Stimulated activated CD4-positive, alpha-beta T cell treated with anti-CD3 and anti-CD28 coated beads, Interleukin-12 subunit alpha, Interleukin-12 subunit beta, amount 100 ng/mL, for 24 hours (primary cell): ENCODE measurements at regions not wholly inside any gene's neighbourhood (a gene's known extent, or its start where the extent isn't known, plus 50 kb on each side); places are given as distances from the start of the nearest gene placed in this dataset.

Experiments used
- DNase-seq, 2 experiments: peaks; one replicate each; pipeline ENCODE4 v3.0.0-alpha.2; 2020; ENCODE audit warnings: low read depth in 2 of 2

- no peak for DNase-seq
Observed at GRCh38 chr3:34377961-34378360, 579.5 kb downstream of the PDCD6IP start.

- no peak for DNase-seq
Observed at GRCh38 chr3:34381243-34381642, 582.8 kb downstream of the PDCD6IP start.

- no peak for DNase-seq
Observed at GRCh38 chr3:34382859-34383258, 584.4 kb downstream of the PDCD6IP start.

GRCh38 chr3:34386309-34386708 lies 587.9 kb downstream of the PDCD6IP start:
- DNase-seq = no peak

GRCh38 chr3:34387826-34388564 lies 589.6 kb downstream of the PDCD6IP start:
- DNase-seq = no peak

GRCh38 chr3:34388830-34389229 lies 590.4 kb downstream of the PDCD6IP start:
- no peak for DNase-seq

- no peak for DNase-seq
Observed at GRCh38 chr3:34394978-34395748, 596.7 kb downstream of the PDCD6IP start.

GRCh38 chr3:34396288-34396687 lies 597.9 kb downstream of the PDCD6IP start:
- no peak for DNase-seq

- no peak for DNase-seq
Observed at GRCh38 chr3:34396956-34397355, 598.5 kb downstream of the PDCD6IP start.

- DNase-seq = no peak
Observed at GRCh38 chr3:34399401-34399800, 601.0 kb downstream of the PDCD6IP start.

GRCh38 chr3:34405159-34405558 lies 606.7 kb downstream of the PDCD6IP start:
- DNase-seq = no peak

- DNase-seq = no peak
Observed at GRCh38 chr3:34407281-34407680, 608.9 kb downstream of the PDCD6IP start.

GRCh38 chr3:34408088-34408487 lies 609.7 kb downstream of the PDCD6IP start:
- DNase-seq = no peak

GRCh38 chr3:34411596-34411995 lies 613.2 kb downstream of the PDCD6IP start:
- DNase-seq = no peak

- DNase-seq = no peak
Observed at GRCh38 chr3:34419801-34420200, 621.4 kb downstream of the PDCD6IP start.

- DNase-seq = no peak
Observed at GRCh38 chr3:34421762-34422161, 623.3 kb downstream of the PDCD6IP start.

GRCh38 chr3:34439796-34440195 lies 641.4 kb downstream of the PDCD6IP start:
- DNase-seq = no peak

GRCh38 chr3:34444137-34444536 lies 645.7 kb downstream of the PDCD6IP start:
- no peak for DNase-seq

- DNase-seq = no peak
Observed at GRCh38 chr3:34449305-34449704, 650.9 kb downstream of the PDCD6IP start.

GRCh38 chr3:34463414-34463813 lies 665.0 kb downstream of the PDCD6IP start:
- DNase-seq = no peak

- DNase-seq = no peak
Observed at GRCh38 chr3:34464646-34465045, 666.2 kb downstream of the PDCD6IP start.

GRCh38 chr3:34475851-34476250 lies 677.4 kb downstream of the PDCD6IP start:
- no peak for DNase-seq

GRCh38 chr3:34483311-34483887 lies 685.0 kb downstream of the PDCD6IP start:
- no peak for DNase-seq
